ENCODE measurements at regions not wholly inside any gene's neighbourhood (a gene's known extent, or its start where the extent isn't known, plus 50 kb on each side); places are given as distances from the start of the nearest gene placed in this dataset.

DNA sequence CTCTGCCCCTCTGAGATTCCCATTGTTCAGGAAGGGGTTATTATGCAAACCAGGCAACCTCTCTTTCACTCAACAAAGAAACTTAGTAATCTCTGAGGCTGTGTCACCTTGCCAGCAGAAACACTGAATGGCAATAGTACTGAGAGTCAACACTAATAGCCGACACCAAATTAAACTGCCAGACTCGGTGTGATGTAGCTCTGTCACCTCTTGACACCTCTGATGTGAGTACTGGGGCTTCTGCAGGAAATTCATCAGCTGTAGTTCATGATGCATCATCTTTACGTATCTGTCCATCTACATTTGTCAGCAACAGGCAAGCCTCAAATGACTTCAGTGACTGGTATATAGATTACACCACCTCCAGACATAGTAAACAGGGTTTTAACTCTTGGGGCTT, 65.0 kb upstream of the ONECUT1 start:
- TF ChIP-seq, protein P1, sequence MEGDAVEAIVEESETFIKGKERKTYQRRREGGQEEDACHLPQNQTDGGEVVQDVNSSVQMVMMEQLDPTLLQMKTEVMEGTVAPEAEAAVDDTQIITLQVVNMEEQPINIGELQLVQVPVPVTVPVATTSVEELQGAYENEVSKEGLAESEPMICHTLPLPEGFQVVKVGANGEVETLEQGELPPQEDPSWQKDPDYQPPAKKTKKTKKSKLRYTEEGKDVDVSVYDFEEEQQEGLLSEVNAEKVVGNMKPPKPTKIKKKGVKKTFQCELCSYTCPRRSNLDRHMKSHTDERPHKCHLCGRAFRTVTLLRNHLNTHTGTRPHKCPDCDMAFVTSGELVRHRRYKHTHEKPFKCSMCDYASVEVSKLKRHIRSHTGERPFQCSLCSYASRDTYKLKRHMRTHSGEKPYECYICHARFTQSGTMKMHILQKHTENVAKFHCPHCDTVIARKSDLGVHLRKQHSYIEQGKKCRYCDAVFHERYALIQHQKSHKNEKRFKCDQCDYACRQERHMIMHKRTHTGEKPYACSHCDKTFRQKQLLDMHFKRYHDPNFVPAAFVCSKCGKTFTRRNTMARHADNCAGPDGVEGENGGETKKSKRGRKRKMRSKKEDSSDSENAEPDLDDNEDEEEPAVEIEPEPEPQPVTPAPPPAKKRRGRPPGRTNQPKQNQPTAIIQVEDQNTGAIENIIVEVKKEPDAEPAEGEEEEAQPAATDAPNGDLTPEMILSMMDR (IDR thresholded peaks at IDR 0.05; ENCODE audit: low read depth, low read length): no peak
- no peak for TF ChIP-seq EZH2phosphoT487 (IDR thresholded peaks at IDR 0.05; ENCODE audit: low read depth)
